ENCODE measurements at regions not wholly inside any gene's neighbourhood (a gene's known extent, or its start where the extent isn't known, plus 50 kb on each side); places are given as distances from the start of the nearest gene placed in this dataset.

DNA sequence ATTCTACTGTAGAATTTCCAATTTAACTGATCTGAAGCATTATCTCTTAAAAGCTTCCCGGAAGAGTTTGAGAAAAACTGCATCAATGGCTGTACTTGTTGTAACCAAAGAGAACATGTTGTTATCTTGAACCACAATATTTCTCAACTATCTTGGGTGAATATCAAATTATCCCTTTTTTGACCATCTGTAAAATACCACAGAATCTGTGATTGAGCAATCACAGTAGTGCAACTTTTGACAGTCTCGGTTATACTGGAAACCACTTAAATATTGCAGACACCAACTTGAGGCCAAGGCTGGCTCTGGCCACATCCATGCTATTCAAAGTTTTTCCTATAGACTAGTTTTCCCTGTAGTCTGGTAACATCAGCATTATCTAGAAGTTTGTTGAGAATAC is 842.8 kb upstream of the EPHA6 start:
- H3K9me3 ChIP-seq (ENCODE audit: control insufficient read depth in 1 of 2, insufficient read depth in 1 of 2, low read length in 2 of 2), result peaks cover 0 to 8% of the 10 kb centered on the region in 2 experiments
- H3K4me1 ChIP-seq (ENCODE audit: insufficient read depth, low read length), result no peaks in the 10 kb centered on the region
- H3K27ac ChIP-seq (ENCODE audit: low read depth in 1 of 2, low read length in 2 of 2), result no peak overlapping the region
- H3K36me3 ChIP-seq (ENCODE audit: insufficient read depth, low read length), result no peaks in the 10 kb centered on the region
- H3K9me3 Mint-ChIP-seq, result peaks cover 8% of the 10 kb centered on the region
- ChIA-PET CTCF (interaction anchor here (1.4 kb wide), 1 partner anchor 10 kb away, joined by 3 read pairs; no protein-coding TSS in a partner anchor), POLR2A (no interaction called here)
- intact Hi-C loops (cut with DNase I, micrococcal nuclease), result no loop called here
- H3K4me1 Mint-ChIP-seq (ENCODE audit: low read depth), result no peaks in the 10 kb centered on the region
- DNase-seq (no peak), ATAC-seq (ENCODE audit: poor library complexity) (no peak)
- no peaks in the 10 kb centered on the region for H3K27me3 ChIP-seq (ENCODE audit: control insufficient read depth in 1 of 2, insufficient read depth in 2 of 2, low read length in 2 of 2)
- no peaks in the 10 kb centered on the region for H3K27me3 Mint-ChIP-seq
- no peak overlapping the region for H3K27ac Mint-ChIP-seq
- TF ChIP-seq, protein P1, sequence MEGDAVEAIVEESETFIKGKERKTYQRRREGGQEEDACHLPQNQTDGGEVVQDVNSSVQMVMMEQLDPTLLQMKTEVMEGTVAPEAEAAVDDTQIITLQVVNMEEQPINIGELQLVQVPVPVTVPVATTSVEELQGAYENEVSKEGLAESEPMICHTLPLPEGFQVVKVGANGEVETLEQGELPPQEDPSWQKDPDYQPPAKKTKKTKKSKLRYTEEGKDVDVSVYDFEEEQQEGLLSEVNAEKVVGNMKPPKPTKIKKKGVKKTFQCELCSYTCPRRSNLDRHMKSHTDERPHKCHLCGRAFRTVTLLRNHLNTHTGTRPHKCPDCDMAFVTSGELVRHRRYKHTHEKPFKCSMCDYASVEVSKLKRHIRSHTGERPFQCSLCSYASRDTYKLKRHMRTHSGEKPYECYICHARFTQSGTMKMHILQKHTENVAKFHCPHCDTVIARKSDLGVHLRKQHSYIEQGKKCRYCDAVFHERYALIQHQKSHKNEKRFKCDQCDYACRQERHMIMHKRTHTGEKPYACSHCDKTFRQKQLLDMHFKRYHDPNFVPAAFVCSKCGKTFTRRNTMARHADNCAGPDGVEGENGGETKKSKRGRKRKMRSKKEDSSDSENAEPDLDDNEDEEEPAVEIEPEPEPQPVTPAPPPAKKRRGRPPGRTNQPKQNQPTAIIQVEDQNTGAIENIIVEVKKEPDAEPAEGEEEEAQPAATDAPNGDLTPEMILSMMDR (IDR thresholded peaks at IDR 0.05), result no peak
- no peaks in the 10 kb centered on the region for H3K36me3 Mint-ChIP-seq (ENCODE audit: low read depth)
- no peak overlapping the region for H3K4me3 Mint-ChIP-seq
- no peak overlapping the region for H3K4me3 ChIP-seq (ENCODE audit: low read length)

DNA sequence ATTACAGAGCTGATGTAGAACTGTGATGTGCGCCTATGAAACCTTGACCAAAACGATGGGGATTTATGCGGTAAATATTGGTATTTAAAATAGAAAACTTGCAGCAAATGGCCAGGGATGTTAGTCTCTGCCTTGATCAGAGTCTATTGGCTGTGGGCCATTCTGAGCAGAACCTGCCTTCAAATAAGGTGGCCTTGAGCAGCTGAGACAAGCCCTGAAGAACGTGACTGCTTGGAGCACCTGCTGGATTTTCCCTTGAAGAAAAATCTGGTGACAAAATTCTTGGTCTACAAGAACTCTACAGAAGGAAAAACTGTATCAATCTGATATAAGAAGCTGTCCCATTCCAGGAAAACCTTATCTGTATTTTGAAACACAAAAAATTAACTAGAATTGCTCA is 820.1 kb upstream of the EPHA6 start:
- Histone ChIP-seq H3K4me1 (ENCODE audit: insufficient read depth, low read length) (no peaks in the 10 kb centered on the region), H3K9me3 (ENCODE audit: control insufficient read depth in 1 of 2, insufficient read depth in 1 of 2, low read length in 2 of 2) (no peaks in the 10 kb centered on the region), H3K27me3 (ENCODE audit: control insufficient read depth in 1 of 2, insufficient read depth in 2 of 2, low read length in 2 of 2) (no peaks in the 10 kb centered on the region), H3K27ac (ENCODE audit: low read depth in 1 of 2, low read length in 2 of 2) (no peak overlapping the region), H3K36me3 (ENCODE audit: insufficient read depth, low read length) (no peaks in the 10 kb centered on the region), H3K4me3 (ENCODE audit: low read length) (no peak overlapping the region)
- H3K36me3 Mint-ChIP-seq (ENCODE audit: low read depth), result no peaks in the 10 kb centered on the region
- ChIA-PET POLR2A (no interaction called here), CTCF (no interaction called here)
- intact Hi-C loops (cut with DNase I, micrococcal nuclease), result no loop called here
- TF ChIP-seq, protein P1 (IDR thresholded peaks at IDR 0.05), result no peak
- H3K4me3 Mint-ChIP-seq, result no peak overlapping the region
- H3K27ac Mint-ChIP-seq, result no peak overlapping the region
- DNase-seq (no peak), ATAC-seq (ENCODE audit: poor library complexity) (no peak)
- no peaks in the 10 kb centered on the region for H3K4me1 Mint-ChIP-seq (ENCODE audit: low read depth)
- no peaks in the 10 kb centered on the region for H3K27me3 Mint-ChIP-seq
- peaks cover 3% of the 10 kb centered on the region for H3K9me3 Mint-ChIP-seq

DNA sequence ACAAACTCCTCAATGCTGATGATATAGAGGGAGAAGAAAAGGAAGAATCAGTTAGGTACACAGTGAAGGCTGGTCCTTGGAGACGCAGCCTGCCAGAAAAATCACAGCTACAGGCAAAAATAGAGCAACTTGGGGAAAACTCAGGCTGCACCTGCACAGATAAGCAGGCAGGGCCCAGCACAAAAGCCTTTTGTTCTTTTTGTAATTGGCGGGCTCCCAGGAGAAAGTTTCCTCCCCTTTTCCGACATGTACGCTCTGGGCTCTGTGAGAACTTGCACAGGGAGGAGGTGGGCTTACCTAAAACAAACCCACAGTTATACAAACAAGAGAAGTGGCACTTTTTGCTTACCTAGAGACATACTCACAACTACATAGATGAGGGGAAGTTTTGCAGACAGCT is 813.4 kb upstream of the EPHA6 start:
- no peaks in the 10 kb centered on the region for H3K27me3 Mint-ChIP-seq
- Histone ChIP-seq H3K27me3 (ENCODE audit: control insufficient read depth in 1 of 2, insufficient read depth in 2 of 2, low read length in 2 of 2) (no peaks in the 10 kb centered on the region), H3K9me3 (ENCODE audit: control insufficient read depth in 1 of 2, insufficient read depth in 1 of 2, low read length in 2 of 2) (peaks cover 0 to 5% of the 10 kb centered on the region in 2 experiments), H3K4me1 (ENCODE audit: insufficient read depth, low read length) (no peaks in the 10 kb centered on the region), H3K4me3 (ENCODE audit: low read length) (no peak overlapping the region), H3K27ac (ENCODE audit: low read depth in 1 of 2, low read length in 2 of 2) (no peak overlapping the region), H3K36me3 (ENCODE audit: insufficient read depth, low read length) (no peaks in the 10 kb centered on the region)
- no peaks in the 10 kb centered on the region for H3K4me1 Mint-ChIP-seq (ENCODE audit: low read depth)
- H3K27ac Mint-ChIP-seq, result no peak overlapping the region
- H3K36me3 Mint-ChIP-seq (ENCODE audit: low read depth), result no peaks in the 10 kb centered on the region
- ChIA-PET CTCF (no interaction called here), POLR2A (no interaction called here)
- peaks cover 6% of the 10 kb centered on the region for H3K9me3 Mint-ChIP-seq
- no peak overlapping the region for H3K4me3 Mint-ChIP-seq
- intact Hi-C loops (cut with DNase I, micrococcal nuclease), result no loop called here
- TF ChIP-seq, protein P1 (IDR thresholded peaks at IDR 0.05), result no peak
- DNase-seq, result no peak
- ATAC-seq (ENCODE audit: poor library complexity), result no peak
